Osteocyte (in vitro differentiated cells): ENCODE measurements at regions not wholly inside any gene's neighbourhood (a gene's known extent, or its start where the extent isn't known, plus 50 kb on each side); places are given as distances from the start of the nearest gene placed in this dataset.

ENCODE experiments used
- DNase-seq: peaks from one replicate; pipeline ENCODE4 v3.0.0; 2021; ENCODE audit warnings: mixed read lengths; ENCODE audit not compliant: unreplicated experiment; ENCODE audit errors: extremely low spot score
- H3K27ac Mint-ChIP-seq: one replicate; pipeline ENCODE4 v1.8.0; 2021; ENCODE audit warnings: mild to moderate bottlenecking, mixed read lengths; ENCODE audit not compliant: unreplicated experiment
- H3K27me3 Mint-ChIP-seq: one replicate; pipeline ENCODE4 v1.8.0; 2021; ENCODE audit warnings: mixed read lengths; ENCODE audit not compliant: unreplicated experiment
- H3K36me3 Mint-ChIP-seq: one replicate; pipeline ENCODE4 v1.8.0; 2021; ENCODE audit warnings: mixed read lengths; ENCODE audit not compliant: unreplicated experiment
- H3K4me1 Mint-ChIP-seq: one replicate; pipeline ENCODE4 v1.8.0; 2021; ENCODE audit warnings: mixed read lengths; ENCODE audit not compliant: unreplicated experiment
- H3K4me3 Mint-ChIP-seq: one replicate; pipeline ENCODE4 v1.8.0; 2021; ENCODE audit warnings: mild to moderate bottlenecking, moderate library complexity, mixed read lengths; ENCODE audit not compliant: unreplicated experiment
- H3K9me3 Mint-ChIP-seq: one replicate; pipeline ENCODE4 v1.8.0; 2021; ENCODE audit warnings: mixed read lengths; ENCODE audit not compliant: unreplicated experiment
- CTCF ChIP-seq: fragments of 200-600 bp; sonication (generic); IDR thresholded peaks from 2 replicates; pipeline ENCODE4 v1.5.0; 2021; ENCODE audit warnings: antibody characterized with exemption, mild to moderate bottlenecking, moderate library complexity

DNA sequence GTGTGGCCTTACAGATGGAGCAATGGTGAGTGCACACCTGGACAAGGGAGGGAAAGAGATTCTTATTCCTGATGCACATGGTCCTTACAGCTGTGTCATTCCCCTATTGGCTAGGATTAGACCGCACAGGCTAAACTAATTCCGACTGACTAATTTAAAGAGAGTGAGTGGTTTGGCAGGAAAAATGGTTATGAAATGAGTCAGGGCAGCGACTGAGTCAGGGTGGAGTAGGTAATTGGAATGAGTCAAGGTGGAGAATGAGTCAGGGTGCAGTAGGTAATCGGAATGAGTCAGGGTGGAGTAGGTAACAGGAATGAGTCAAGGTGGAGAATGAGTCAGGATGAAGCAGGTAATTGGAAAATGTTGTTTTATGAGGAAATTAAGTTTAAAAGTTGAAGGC is 1353.7 kb upstream of the LRRTM1 start:
- Mint-ChIP-seq H3K36me3 (no peaks in the 10 kb centered on the region), H3K4me1 (no peaks in the 10 kb centered on the region), H3K9me3 (peaks cover 61% of the 10 kb centered on the region), H3K4me3 (no peak overlapping the region), H3K27me3 (no peaks in the 10 kb centered on the region), H3K27ac (no peak overlapping the region)
- DNase-seq, result no peak
- no peak for TF ChIP-seq CTCF

DNA sequence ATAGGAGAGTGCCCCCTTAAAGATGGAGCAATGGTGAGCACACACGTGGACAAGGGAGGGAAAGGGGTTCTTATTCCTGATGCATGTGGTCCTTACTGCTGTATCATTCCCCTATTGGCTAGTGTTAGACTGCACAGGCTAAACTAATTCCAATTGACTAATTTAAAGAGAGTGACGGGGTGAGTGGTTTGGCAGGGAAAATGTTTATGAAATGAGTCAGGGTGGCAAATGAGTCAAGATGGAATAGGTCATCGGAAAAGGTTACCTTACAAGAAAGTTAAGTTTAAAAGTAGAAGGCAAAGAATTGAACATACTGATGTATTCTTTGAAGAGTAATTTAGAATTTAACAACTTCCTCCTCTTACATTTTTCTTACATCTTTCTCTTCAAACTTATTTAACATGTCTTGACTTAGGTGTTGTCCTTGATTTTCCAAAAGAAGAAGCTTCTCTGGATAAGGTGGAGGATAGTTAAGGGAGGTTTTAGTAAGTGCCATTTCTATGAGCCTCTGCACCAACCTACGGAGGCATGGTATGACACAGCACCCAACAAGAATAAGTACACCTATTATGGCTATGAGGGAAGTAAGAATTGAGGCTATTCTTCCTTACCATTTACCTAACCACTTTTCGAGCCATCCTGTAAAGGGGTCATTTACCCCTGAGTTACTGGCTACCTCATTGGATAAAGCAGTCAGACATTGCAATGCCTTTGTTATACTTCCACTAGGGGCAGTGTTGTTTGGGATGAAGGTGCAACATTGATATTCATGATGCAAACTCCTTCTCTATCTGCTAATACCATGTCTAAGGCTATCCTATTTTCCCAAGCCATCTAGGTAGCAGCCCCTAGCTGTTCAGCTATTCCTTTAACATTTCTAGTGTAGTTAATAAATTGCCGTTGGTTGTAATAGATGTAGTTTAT is 1345.8 kb upstream of the LRRTM1 start:
- no peaks in the 10 kb centered on the region for H3K27me3 Mint-ChIP-seq
- H3K36me3 Mint-ChIP-seq, result no peaks in the 10 kb centered on the region
- no peaks in the 10 kb centered on the region for H3K4me1 Mint-ChIP-seq
- no peak overlapping the region for H3K27ac Mint-ChIP-seq
- peaks cover 70% of the 10 kb centered on the region for H3K9me3 Mint-ChIP-seq
- TF ChIP-seq CTCF, result no peak
- no peak overlapping the region for H3K4me3 Mint-ChIP-seq
- no peak for DNase-seq

GRCh38 chr2:81648806-81649205 is 1344.3 kb upstream of the LRRTM1 start:
- Mint-ChIP-seq H3K27me3 (no peaks in the 10 kb centered on the region), H3K36me3 (no peaks in the 10 kb centered on the region), H3K4me3 (no peak overlapping the region), H3K4me1 (no peaks in the 10 kb centered on the region), H3K9me3 (peaks cover 60% of the 10 kb centered on the region), H3K27ac (no peak overlapping the region)
- no peak for TF ChIP-seq CTCF
- DNase-seq, result no peak

- H3K36me3 Mint-ChIP-seq, result no peaks in the 10 kb centered on the region
- no peak overlapping the region for H3K4me3 Mint-ChIP-seq
- H3K27me3 Mint-ChIP-seq, result no peaks in the 10 kb centered on the region
- TF ChIP-seq CTCF, result no peak
- DNase-seq, result no peak
- H3K4me1 Mint-ChIP-seq, result no peaks in the 10 kb centered on the region
- H3K9me3 Mint-ChIP-seq, result peaks cover 60% of the 10 kb centered on the region
- H3K27ac Mint-ChIP-seq, result no peak overlapping the region
Measured at GRCh38 chr2:81648370-81648769, 1343.8 kb upstream of the LRRTM1 start.

DNA sequence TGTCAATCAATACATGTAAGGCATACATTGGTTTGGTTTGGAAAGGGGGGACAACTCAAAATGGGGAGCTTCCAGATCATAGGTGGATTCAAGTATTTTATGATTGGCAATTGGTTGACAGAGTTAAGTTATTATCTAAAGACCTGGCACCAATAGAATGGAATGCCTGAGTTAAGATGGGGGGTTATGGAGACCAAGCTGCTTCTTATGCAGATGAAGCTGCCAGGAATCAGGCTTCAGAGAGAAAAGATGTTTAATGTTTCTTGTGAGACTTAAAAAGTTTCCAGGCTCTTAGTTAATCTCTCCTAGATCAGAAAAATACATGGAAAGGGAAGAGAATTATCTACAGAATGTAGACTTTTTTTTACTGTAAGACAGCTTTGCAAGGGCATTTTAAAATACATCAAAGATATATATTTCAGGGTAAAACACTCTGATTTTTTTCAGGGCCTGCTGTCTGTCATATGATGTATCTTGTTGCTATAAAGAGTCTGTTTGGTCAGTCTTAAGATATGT is 1343.2 kb upstream of the LRRTM1 start:
- no peaks in the 10 kb centered on the region for H3K4me1 Mint-ChIP-seq
- TF ChIP-seq CTCF, result no peak
- no peak for DNase-seq
- no peak overlapping the region for H3K27ac Mint-ChIP-seq
- no peak overlapping the region for H3K4me3 Mint-ChIP-seq
- H3K27me3 Mint-ChIP-seq, result no peaks in the 10 kb centered on the region
- peaks cover 61% of the 10 kb centered on the region for H3K9me3 Mint-ChIP-seq
- H3K36me3 Mint-ChIP-seq, result no peaks in the 10 kb centered on the region
